C4-2B (cell line): ENCODE measurements at regions not wholly inside any gene's neighbourhood (a gene's known extent, or its start where the extent isn't known, plus 50 kb on each side); places are given as distances from the start of the nearest gene placed in this dataset.

Source experiments
- H3K27ac ChIP-seq: fragments of 450-650 bp; 2 replicates; pipeline ENCODE4 v1.5.1; 2017
- CTCF ChIP-seq: fragments of 450-650 bp; conservative IDR thresholded peaks from 2 replicates; pipeline ENCODE4 v1.5.1; 2017; ENCODE audit warnings: mild to moderate bottlenecking
- ZFX ChIP-seq: fragments of 450-650 bp; IDR thresholded peaks from 2 replicates; pipeline ENCODE4 v1.6.1; 2017

- TF ChIP-seq CTCF: no peak
- TF ChIP-seq ZFX: no peak
- H3K27ac ChIP-seq: no peak overlapping the region
Observed at GRCh38 chr11:98003606-98004371, 1017.0 kb upstream of the CNTN5 start.

GRCh38 chr11:98007072-98007471, 1013.7 kb upstream of the CNTN5 start:
- TF ChIP-seq CTCF (no peak), ZFX (no peak)
- H3K27ac ChIP-seq: no peak overlapping the region

- no peak overlapping the region for H3K27ac ChIP-seq
- TF ChIP-seq CTCF: no peak
- TF ChIP-seq ZFX: no peak
Observed at GRCh38 chr11:98027652-98028051, 993.1 kb upstream of the CNTN5 start.

GRCh38 chr11:98029832-98030231, 990.9 kb upstream of the CNTN5 start:
- H3K27ac ChIP-seq: no peak overlapping the region
- TF ChIP-seq ZFX: no peak
- no peak for TF ChIP-seq CTCF

- H3K27ac ChIP-seq: no peak overlapping the region
- TF ChIP-seq ZFX: no peak
- no peak for TF ChIP-seq CTCF
Observed at GRCh38 chr11:98036810-98037209, 983.9 kb upstream of the CNTN5 start.

GRCh38 chr11:98040061-98040808, 980.5 kb upstream of the CNTN5 start:
- no peak overlapping the region for H3K27ac ChIP-seq
- TF ChIP-seq ZFX: no peak
- no peak for TF ChIP-seq CTCF

- TF ChIP-seq CTCF (no peak), ZFX (no peak)
Observed at GRCh38 chr11:98047647-98048046, 973.1 kb upstream of the CNTN5 start.

More at GRCh38 chr11:98047647-98048046, 973.1 kb upstream of the CNTN5 start:
- no peak overlapping the region for H3K27ac ChIP-seq
